Mesendoderm (in vitro differentiated cells): ENCODE measurements at regions not wholly inside any gene's neighbourhood (a gene's known extent, or its start where the extent isn't known, plus 50 kb on each side); places are given as distances from the start of the nearest gene placed in this dataset.

Experiments
- DNase-seq: peaks from one replicate; pipeline ENCODE4 v3.0.0; 2013
- H2AK5ac ChIP-seq: 2 replicates; pipeline ENCODE4 v1.6.1; 2013; ENCODE audit warnings: low read length, inconsistent platforms
- H2BK120ac ChIP-seq: 2 replicates; pipeline ENCODE4 v1.6.1; 2013; ENCODE audit warnings: low read depth, mild to moderate bottlenecking, low read length, moderate library complexity, mixed read lengths
- H2BK15ac ChIP-seq: replicated peaks from 2 replicates; pipeline ENCODE4 v1.6.1; 2013; ENCODE audit warnings: low read depth, mild to moderate bottlenecking, moderate library complexity
- H2BK5ac ChIP-seq: 2 replicates; pipeline ENCODE4 v1.6.1; 2013; ENCODE audit warnings: low read length, inconsistent platforms
- H3K18ac ChIP-seq: 2 replicates; pipeline ENCODE4 v1.6.1; 2013; ENCODE audit warnings: mild to moderate bottlenecking, low read length, mixed read lengths
- H3K23ac ChIP-seq: one replicate; pipeline ENCODE4 v1.6.1; 2013; ENCODE audit warnings: low read length
- H3K27ac ChIP-seq: 2 replicates; pipeline ENCODE4 v1.5.1; 2013; ENCODE audit warnings: low read depth, mild to moderate bottlenecking, inconsistent platforms, low read length, moderate library complexity
- H3K27me3 ChIP-seq: 2 replicates; pipeline ENCODE4 v1.6.1; 2013; ENCODE audit warnings: low read length, control low read depth, mild to moderate bottlenecking, inconsistent platforms; ENCODE audit not compliant: insufficient read depth, poor library complexity
- H3K36me3 ChIP-seq: 2 replicates; pipeline ENCODE4 v1.6.1; 2013; ENCODE audit warnings: low read length, inconsistent platforms; ENCODE audit not compliant: control insufficient read depth, insufficient read depth
- H3K4ac ChIP-seq: one replicate; pipeline ENCODE4 v1.6.1; 2013; ENCODE audit warnings: low read depth, mild to moderate bottlenecking, low read length, moderate library complexity
- H3K4me1 ChIP-seq: 2 replicates; pipeline ENCODE4 v1.6.1; 2013; ENCODE audit warnings: low read depth, low read length, inconsistent platforms; ENCODE audit not compliant: control insufficient read depth
- H3K4me2 ChIP-seq: 2 replicates; pipeline ENCODE4 v1.6.1; 2013; ENCODE audit warnings: low read length
- H3K4me3 ChIP-seq: 2 replicates; pipeline ENCODE4 v1.5.1; 2013; ENCODE audit warnings: mild to moderate bottlenecking, low read length
- H3K56ac ChIP-seq: one replicate; pipeline ENCODE4 v1.6.1; 2013; ENCODE audit warnings: low read length
- H3K79me1 ChIP-seq: 2 replicates; pipeline ENCODE4 v1.6.1; 2013; ENCODE audit warnings: low read length, inconsistent platforms
- H3K79me2 ChIP-seq: 2 replicates; pipeline ENCODE4 v1.6.1; 2013; ENCODE audit warnings: mild to moderate bottlenecking, low read length; ENCODE audit not compliant: control insufficient read depth, insufficient read depth
- H3K9ac ChIP-seq: 2 replicates; pipeline ENCODE4 v1.6.1; 2013; ENCODE audit warnings: low read length, inconsistent platforms
- H4K5ac ChIP-seq: one replicate; pipeline ENCODE4 v1.6.1; 2013; ENCODE audit warnings: low read length
- H4K8ac ChIP-seq: one replicate; pipeline ENCODE4 v1.6.1; 2013; ENCODE audit warnings: low read depth, mild to moderate bottlenecking, control low read depth, low read length, moderate library complexity
- WGBS: extraction: QIAGEN DNeasy Blood & Tissue Kit; methylation state at CpG from one replicate; pipeline ENCODE4 v1.1.7; 2013; ENCODE audit warnings: low lambda C conversion rate, missing lambda C conversion rate; ENCODE audit not compliant: insufficient coverage; ENCODE audit errors: extremely low coverage; 5-methylcytosine and 5-hydroxymethylcytosine counted together

DNA sequence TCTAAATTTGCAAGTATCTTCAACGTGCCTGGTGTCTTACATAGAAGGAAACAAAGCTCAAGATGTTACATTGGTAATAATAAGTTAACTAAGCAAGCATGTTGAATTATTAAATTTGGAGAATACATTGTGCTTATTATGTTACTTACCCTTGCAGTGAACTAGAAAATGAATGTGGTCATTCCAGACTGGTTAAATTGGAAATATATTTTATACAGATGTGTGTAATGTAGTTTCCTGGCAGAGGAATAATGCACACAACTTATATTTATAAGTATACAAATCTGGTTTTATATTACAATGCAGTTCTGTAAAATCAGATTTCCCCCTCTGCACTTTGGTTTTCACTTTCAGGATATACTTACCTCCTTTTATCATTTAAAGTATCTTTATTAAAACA lies 159.9 kb upstream of the SLIT2 start:
- no peaks in the 10 kb centered on the region for H3K4me1 ChIP-seq
- DNase-seq, result no peak
- H3K27ac ChIP-seq, result no peak overlapping the region
- H3K4ac ChIP-seq, result no peak overlapping the region
- no peak overlapping the region for H3K9ac ChIP-seq
- H3K79me2 ChIP-seq, result no peaks in the 10 kb centered on the region
- H3K4me2 ChIP-seq, result no peak overlapping the region
- H2BK120ac ChIP-seq, result no peak overlapping the region
- no peak overlapping the region for H3K56ac ChIP-seq
- H2AK5ac ChIP-seq, result no peak overlapping the region
- H4K5ac ChIP-seq, result no peak overlapping the region
- no peaks in the 10 kb centered on the region for H3K79me1 ChIP-seq
- no CpG with 5 or more reads among the region's 1 CpG for WGBS
- no peaks in the 10 kb centered on the region for H3K36me3 ChIP-seq
- no peak overlapping the region for H2BK5ac ChIP-seq
- no peak overlapping the region for H3K4me3 ChIP-seq
- no peak overlapping the region for H3K18ac ChIP-seq
- no peak overlapping the region for H3K23ac ChIP-seq
- no peaks in the 10 kb centered on the region for H3K27me3 ChIP-seq
- no peak overlapping the region for H2BK15ac ChIP-seq
- no peak overlapping the region for H4K8ac ChIP-seq

GRCh38 chr4:20087522-20087911 lies 164.2 kb upstream of the SLIT2 start:
- Histone ChIP-seq H3K4me2 (no peak overlapping the region), H3K18ac (no peak overlapping the region), H2BK5ac (no peak overlapping the region), H4K5ac (no peak overlapping the region), H3K4me3 (no peak overlapping the region), H3K9ac (no peak overlapping the region), H2BK15ac (no peak overlapping the region), H3K36me3 (no peaks in the 10 kb centered on the region), H3K27ac (no peak overlapping the region), H3K4me1 (no peaks in the 10 kb centered on the region), H3K79me2 (no peaks in the 10 kb centered on the region), H3K4ac (no peak overlapping the region), H2AK5ac (no peak overlapping the region), H3K56ac (no peak overlapping the region), H4K8ac (no peak overlapping the region), H2BK120ac (no peak overlapping the region), H3K23ac (no peak overlapping the region), H3K79me1 (no peaks in the 10 kb centered on the region), H3K27me3 (no peaks in the 10 kb centered on the region)
- no CpG with 5 or more reads among the region's 8 CpGs for WGBS
- no peak for DNase-seq

DNA sequence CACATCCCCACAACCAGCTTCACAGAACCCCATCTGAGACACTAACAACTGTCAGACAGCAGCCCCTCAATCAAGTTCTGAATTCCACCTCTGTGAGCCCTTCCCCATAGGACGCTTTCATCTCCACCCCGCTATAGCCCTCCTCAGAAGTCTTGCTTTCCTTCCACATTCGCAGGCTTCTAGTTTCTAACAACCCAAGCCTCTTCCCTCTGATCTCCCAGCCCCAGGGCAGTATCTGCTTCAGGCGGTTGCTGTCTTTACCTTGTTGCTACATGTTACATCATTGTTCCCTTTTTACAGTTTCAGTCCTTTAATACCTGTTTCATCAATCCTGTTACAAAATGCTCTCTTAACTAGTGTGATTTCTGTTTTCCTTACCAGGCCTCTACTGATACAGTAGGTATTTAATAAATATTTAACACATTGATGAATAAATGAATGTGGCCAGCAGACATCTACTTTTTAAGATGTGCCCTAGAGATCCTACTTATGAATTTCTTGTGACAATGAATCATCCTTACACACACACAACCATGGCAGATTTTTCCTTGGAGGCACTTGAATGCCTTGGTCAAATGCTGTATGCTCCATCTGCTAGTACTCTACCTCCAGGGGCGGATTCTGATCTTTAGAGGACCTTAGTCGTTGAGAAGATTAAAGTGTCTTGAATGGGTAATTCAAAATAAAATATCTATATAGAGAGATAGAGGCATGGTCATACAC lies 164.7 kb upstream of the SLIT2 start:
- Histone ChIP-seq H3K27me3 (no peaks in the 10 kb centered on the region), H2BK5ac (no peak overlapping the region), H3K4me3 (no peak overlapping the region), H2AK5ac (no peak overlapping the region), H4K8ac (no peak overlapping the region), H3K9ac (no peak overlapping the region), H2BK120ac (no peak overlapping the region), H3K4ac (no peak overlapping the region), H3K18ac (no peak overlapping the region), H3K56ac (no peak overlapping the region), H3K23ac (no peak overlapping the region), H3K27ac (no peak overlapping the region), H2BK15ac (no peak overlapping the region), H3K36me3 (no peaks in the 10 kb centered on the region), H3K79me1 (no peaks in the 10 kb centered on the region), H3K4me2 (no peak overlapping the region), H3K79me2 (no peaks in the 10 kb centered on the region), H4K5ac (no peak overlapping the region), H3K4me1 (no peaks in the 10 kb centered on the region)
- no CpG with 5 or more reads among the region's 6 CpGs for WGBS
- peak; percentile 60 for DNase-seq

GRCh38 chr4:20086067-20086798 lies 165.5 kb upstream of the SLIT2 start:
- H3K4me1 ChIP-seq, result no peaks in the 10 kb centered on the region
- WGBS, result no CpG with 5 or more reads among the region's 6 CpGs
- no peaks in the 10 kb centered on the region for H3K36me3 ChIP-seq
- H2BK120ac ChIP-seq, result no peak overlapping the region
- H3K18ac ChIP-seq, result no peak overlapping the region
- H3K79me1 ChIP-seq, result no peaks in the 10 kb centered on the region
- H2AK5ac ChIP-seq, result no peak overlapping the region
- H3K27ac ChIP-seq, result no peak overlapping the region
- H2BK5ac ChIP-seq, result no peak overlapping the region
- no peak overlapping the region for H3K23ac ChIP-seq
- no peak overlapping the region for H3K9ac ChIP-seq
- no peak for DNase-seq
- H3K4ac ChIP-seq, result no peak overlapping the region
- no peak overlapping the region for H4K5ac ChIP-seq
- H3K4me3 ChIP-seq, result no peak overlapping the region
- no peak overlapping the region for H4K8ac ChIP-seq
- H2BK15ac ChIP-seq, result no peak overlapping the region
- H3K27me3 ChIP-seq, result no peaks in the 10 kb centered on the region
- H3K4me2 ChIP-seq, result no peak overlapping the region
- no peaks in the 10 kb centered on the region for H3K79me2 ChIP-seq
- no peak overlapping the region for H3K56ac ChIP-seq

DNA sequence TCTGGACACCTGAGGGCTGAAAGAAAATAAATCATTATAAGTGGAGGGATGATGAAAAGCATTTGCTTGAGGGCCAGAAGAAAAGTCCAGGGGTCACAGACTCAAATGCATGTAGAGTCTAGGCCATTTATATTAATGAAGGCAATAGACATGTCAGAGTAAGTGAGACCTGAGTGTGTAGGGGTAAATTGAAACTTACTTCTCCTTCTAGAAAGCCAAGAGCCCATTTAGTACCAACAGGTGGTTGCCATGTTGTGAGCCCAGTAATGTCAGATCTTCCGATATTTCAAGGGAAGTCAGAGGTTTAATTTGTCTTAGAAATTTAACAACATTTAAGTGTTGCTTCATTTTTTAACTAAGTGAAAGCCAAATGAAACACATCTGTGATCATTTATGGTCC lies 166.1 kb upstream of the SLIT2 start:
- H4K8ac ChIP-seq, result no peak overlapping the region
- no peak overlapping the region for H3K18ac ChIP-seq
- no peak overlapping the region for H3K9ac ChIP-seq
- no peaks in the 10 kb centered on the region for H3K36me3 ChIP-seq
- H3K27ac ChIP-seq, result no peak overlapping the region
- H3K4me3 ChIP-seq, result no peak overlapping the region
- no CpG with 5 or more reads among the region's 1 CpG for WGBS
- no peak overlapping the region for H3K4me2 ChIP-seq
- H3K23ac ChIP-seq, result no peak overlapping the region
- no peak overlapping the region for H4K5ac ChIP-seq
- DNase-seq, result no peak
- H2BK5ac ChIP-seq, result no peak overlapping the region
- H3K79me2 ChIP-seq, result no peaks in the 10 kb centered on the region
- no peak overlapping the region for H2BK120ac ChIP-seq
- no peaks in the 10 kb centered on the region for H3K4me1 ChIP-seq
- no peaks in the 10 kb centered on the region for H3K27me3 ChIP-seq
- no peak overlapping the region for H2BK15ac ChIP-seq
- H2AK5ac ChIP-seq, result no peak overlapping the region
- no peak overlapping the region for H3K56ac ChIP-seq
- H3K79me1 ChIP-seq, result no peaks in the 10 kb centered on the region
- H3K4ac ChIP-seq, result no peak overlapping the region
